ENCODE measurements at regions not wholly inside any gene's neighbourhood (a gene's known extent, or its start where the extent isn't known, plus 50 kb on each side); places are given as distances from the start of the nearest gene placed in this dataset.
"Not testable (repeated sequence)": the region's sequence is repeated elsewhere in the genome, so short reads cannot be mapped to it uniquely, and the experiment has no call there.

- intact Hi-C loops (cut with DNase I) = no loop called here
- TF ChIP-seq CTCF (IDR thresholded peaks at IDR 0.05) = no peak
- H3K4me1 ChIP-seq = no peaks in the 10 kb centered on the region
- H3K27me3 ChIP-seq = no peaks in the 10 kb centered on the region
- ATAC-seq (no peak), DNase-seq (no peak)
- H3K4me3 ChIP-seq = no peak overlapping the region
- H3K27ac ChIP-seq = no peak overlapping the region
- H3K9me3 ChIP-seq = no peaks in the 10 kb centered on the region
- no peaks in the 10 kb centered on the region for H3K36me3 ChIP-seq
Observed at GRCh38 chr4:178215309-178215708, 773.1 kb upstream of the AGA start.

GRCh38 chr4:178215763-178216162 lies 773.5 kb upstream of the AGA start:
- no peaks in the 10 kb centered on the region for H3K27me3 ChIP-seq
- intact Hi-C loops (cut with DNase I) = no loop called here
- H3K4me3 ChIP-seq = no peak overlapping the region
- H3K4me1 ChIP-seq = no peaks in the 10 kb centered on the region
- DNase-seq (no peak), ATAC-seq (no peak)
- no peak for TF ChIP-seq CTCF (IDR thresholded peaks at IDR 0.05)
- no peaks in the 10 kb centered on the region for H3K9me3 ChIP-seq
- no peaks in the 10 kb centered on the region for H3K36me3 ChIP-seq
- no peak overlapping the region for H3K27ac ChIP-seq

GRCh38 chr4:178226421-178226820 lies 784.2 kb upstream of the AGA start:
- H3K36me3 ChIP-seq; H3K4me1 ChIP-seq; H3K27me3 ChIP-seq; H3K27ac ChIP-seq; H3K9me3 ChIP-seq; DNase-seq; ATAC-seq; intact Hi-C loops (cut with DNase I); H3K4me3 ChIP-seq: not testable (repeated sequence)

- H3K27ac ChIP-seq = no peak overlapping the region
- H3K4me3 ChIP-seq = no peak overlapping the region
- no peaks in the 10 kb centered on the region for H3K9me3 ChIP-seq
- H3K36me3 ChIP-seq = no peaks in the 10 kb centered on the region
- H3K4me1 ChIP-seq = no peaks in the 10 kb centered on the region
- no peak for ATAC-seq
- DNase-seq = no peak
- intact Hi-C loops (cut with DNase I) = no loop called here
- no peak for TF ChIP-seq CTCF (IDR thresholded peaks at IDR 0.05)
- no peaks in the 10 kb centered on the region for H3K27me3 ChIP-seq
Observed at GRCh38 chr4:178233906-178234305, 791.7 kb upstream of the AGA start.

- DNase-seq = no peak
- H3K9me3 ChIP-seq = peaks cover 2% of the 10 kb centered on the region
- TF ChIP-seq CTCF (IDR thresholded peaks at IDR 0.05) = no peak
- H3K36me3 ChIP-seq = no peaks in the 10 kb centered on the region
- H3K27ac ChIP-seq = no peak overlapping the region
- peak; percentile 44 for ATAC-seq
- intact Hi-C loops (cut with DNase I) = no loop called here
- no peaks in the 10 kb centered on the region for H3K4me1 ChIP-seq
- H3K27me3 ChIP-seq = no peaks in the 10 kb centered on the region
- H3K4me3 ChIP-seq = no peak overlapping the region
Observed at GRCh38 chr4:178240891-178241290, 798.7 kb upstream of the AGA start.

- no peak for TF ChIP-seq CTCF (IDR thresholded peaks at IDR 0.05)
- no peak overlapping the region for H3K4me3 ChIP-seq
- ATAC-seq (peak; percentile 37), DNase-seq (no peak)
- no peaks in the 10 kb centered on the region for H3K36me3 ChIP-seq
- H3K9me3 ChIP-seq = peaks cover 2% of the 10 kb centered on the region
- no peaks in the 10 kb centered on the region for H3K4me1 ChIP-seq
- no peaks in the 10 kb centered on the region for H3K27me3 ChIP-seq
- H3K27ac ChIP-seq = no peak overlapping the region
- intact Hi-C loops (cut with DNase I) = no loop called here
Observed at GRCh38 chr4:178241601-178242118, 799.4 kb upstream of the AGA start.
